ENCODE measurements at regions not wholly inside any gene's neighbourhood (a gene's known extent, or its start where the extent isn't known, plus 50 kb on each side); places are given as distances from the start of the nearest gene placed in this dataset.

DNA sequence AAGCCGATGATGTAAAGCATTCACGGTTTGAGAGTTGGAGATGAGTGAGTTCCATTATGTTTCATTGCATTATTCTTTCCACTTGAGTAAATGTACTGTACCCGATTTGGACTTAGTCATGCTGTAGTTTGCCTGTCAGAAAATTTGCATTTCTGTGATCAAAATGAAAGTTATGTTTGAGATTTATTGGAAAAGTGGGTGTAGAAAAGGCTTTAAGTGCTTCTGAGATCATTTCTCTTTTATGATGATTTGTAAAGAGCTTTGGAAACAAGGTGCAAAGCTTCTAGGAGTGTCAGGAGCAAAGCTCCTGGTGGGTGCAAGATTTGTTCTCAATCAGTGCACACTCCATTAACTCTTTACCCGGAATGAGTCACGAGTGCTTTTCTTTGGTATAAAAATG lies 204.1 kb upstream of the POM121L12 start:
- no peaks in the 10 kb centered on the region for H3K27me3 ChIP-seq (replicated peaks in 1 of 2; ENCODE audit: control insufficient read depth in 2 of 2, extremely low read depth in 1 of 2, insufficient read depth in 2 of 2, low read length in 1 of 2)
- no peaks in the 10 kb centered on the region for H3K27me3 Mint-ChIP-seq
- POLR2A ChIA-PET: no interaction called here
- H3K4me3 Mint-ChIP-seq: no peak overlapping the region
- no peaks in the 10 kb centered on the region for H3K4me1 ChIP-seq (ENCODE audit: control insufficient read depth in 1 of 2, extremely low read depth in 1 of 2, insufficient read depth in 2 of 2, low read length in 2 of 2)
- CTCF ChIA-PET: no interaction called here
- 43% methylated on average over 1 of the region's 5 CpGs for WGBS (ENCODE audit: insufficient coverage)
- H3K9me3 Mint-ChIP-seq: peaks cover 23 to 32% (median 31%) of the 10 kb centered on the region in 3 donors
- H3K9me3 ChIP-seq: no peaks in the 10 kb centered on the region
- no peaks in the 10 kb centered on the region for H3K36me3 Mint-ChIP-seq
- H3K27ac ChIP-seq (ENCODE audit: low read length): no peak overlapping the region
- no peak overlapping the region for H3K27ac Mint-ChIP-seq
- no peaks in the 10 kb centered on the region for H3K36me3 ChIP-seq (ENCODE audit: control insufficient read depth in 2 of 2, extremely low read depth in 1 of 2, insufficient read depth in 1 of 2, low read length in 1 of 2)
- DNase-seq (no peak), ATAC-seq (replicated peaks in 1 of 4) (no peak)
- H3K4me1 Mint-ChIP-seq: no peaks in the 10 kb centered on the region
- no peak overlapping the region for H3K4me3 ChIP-seq (ENCODE audit: control insufficient read depth in 1 of 2, extremely low read depth in 1 of 2, low read length in 1 of 2)

DNA sequence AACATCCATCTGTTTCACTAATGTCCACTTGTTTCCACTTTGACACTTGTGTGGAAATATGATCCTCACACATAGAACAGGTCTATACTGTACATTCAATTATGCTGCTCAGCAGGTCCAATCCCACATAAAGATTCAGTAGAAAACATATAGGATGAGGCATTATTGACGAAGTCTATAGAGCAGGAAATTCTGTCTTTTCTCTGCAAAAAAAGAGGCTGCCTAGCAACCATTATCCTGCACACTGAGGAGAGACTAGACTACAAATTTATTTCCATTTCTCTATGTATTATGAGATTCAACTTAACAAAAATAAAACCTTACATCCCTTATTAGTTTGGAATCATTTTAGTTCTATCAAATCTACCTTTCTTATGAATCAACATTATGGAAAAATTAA lies 204.6 kb upstream of the POM121L12 start:
- ATAC-seq (replicated peaks in 1 of 4): no peak
- no peak overlapping the region for H3K4me3 ChIP-seq (ENCODE audit: control insufficient read depth in 1 of 2, extremely low read depth in 1 of 2, low read length in 1 of 2)
- peaks cover 24 to 35% (median 31%) of the 10 kb centered on the region in 3 donors for H3K9me3 Mint-ChIP-seq
- no peak overlapping the region for H3K27ac ChIP-seq (ENCODE audit: low read length)
- no CpG with 5 or more reads among the region's 1 CpG for WGBS (ENCODE audit: insufficient coverage)
- DNase-seq: no peak
- POLR2A ChIA-PET: no interaction called here
- H3K27me3 Mint-ChIP-seq: no peaks in the 10 kb centered on the region
- H3K4me1 ChIP-seq (ENCODE audit: control insufficient read depth in 1 of 2, extremely low read depth in 1 of 2, insufficient read depth in 2 of 2, low read length in 2 of 2): no peaks in the 10 kb centered on the region
- H3K4me3 Mint-ChIP-seq: no peak overlapping the region
- H3K27me3 ChIP-seq (replicated peaks in 1 of 2; ENCODE audit: control insufficient read depth in 2 of 2, extremely low read depth in 1 of 2, insufficient read depth in 2 of 2, low read length in 1 of 2): no peaks in the 10 kb centered on the region
- H3K27ac Mint-ChIP-seq: no peak overlapping the region
- CTCF ChIA-PET: no interaction called here
- no peaks in the 10 kb centered on the region for H3K4me1 Mint-ChIP-seq
- H3K36me3 Mint-ChIP-seq: no peaks in the 10 kb centered on the region
- H3K9me3 ChIP-seq: no peaks in the 10 kb centered on the region
- H3K36me3 ChIP-seq (ENCODE audit: control insufficient read depth in 2 of 2, extremely low read depth in 1 of 2, insufficient read depth in 1 of 2, low read length in 1 of 2): no peaks in the 10 kb centered on the region

GRCh38 chr7:52826515-52827265 lies 208.7 kb upstream of the POM121L12 start:
- no peaks in the 10 kb centered on the region for H3K4me1 Mint-ChIP-seq
- ChIA-PET CTCF (no interaction called here), POLR2A (no interaction called here)
- H3K4me1 ChIP-seq (ENCODE audit: control insufficient read depth in 1 of 2, extremely low read depth in 1 of 2, insufficient read depth in 2 of 2, low read length in 2 of 2): no peaks in the 10 kb centered on the region
- no peak overlapping the region for H3K27ac ChIP-seq (ENCODE audit: low read length)
- H3K4me3 ChIP-seq (ENCODE audit: control insufficient read depth in 1 of 2, extremely low read depth in 1 of 2, low read length in 1 of 2): no peak overlapping the region
- no peaks in the 10 kb centered on the region for H3K36me3 Mint-ChIP-seq
- no peak for ATAC-seq (replicated peaks in 1 of 4)
- no peak for DNase-seq
- no peak overlapping the region for H3K27ac Mint-ChIP-seq
- no peaks in the 10 kb centered on the region for H3K36me3 ChIP-seq (ENCODE audit: control insufficient read depth in 2 of 2, extremely low read depth in 1 of 2, insufficient read depth in 1 of 2, low read length in 1 of 2)
- WGBS (ENCODE audit: insufficient coverage): 80% methylated on average over 4 of the region's 6 CpGs
- H3K27me3 Mint-ChIP-seq: no peaks in the 10 kb centered on the region
- H3K9me3 ChIP-seq: no peaks in the 10 kb centered on the region
- no peaks in the 10 kb centered on the region for H3K27me3 ChIP-seq (replicated peaks in 1 of 2; ENCODE audit: control insufficient read depth in 2 of 2, extremely low read depth in 1 of 2, insufficient read depth in 2 of 2, low read length in 1 of 2)
- no peak overlapping the region for H3K4me3 Mint-ChIP-seq
- peaks cover 30 to 45% (median 30%) of the 10 kb centered on the region in 3 donors for H3K9me3 Mint-ChIP-seq

GRCh38 chr7:52825611-52826010 lies 209.8 kb upstream of the POM121L12 start:
- H3K4me3 Mint-ChIP-seq: no peak overlapping the region
- no peak overlapping the region for H3K27ac ChIP-seq (ENCODE audit: low read length)
- H3K4me1 ChIP-seq (ENCODE audit: control insufficient read depth in 1 of 2, extremely low read depth in 1 of 2, insufficient read depth in 2 of 2, low read length in 2 of 2): no peaks in the 10 kb centered on the region
- ATAC-seq (replicated peaks in 1 of 4) (no peak), DNase-seq (no peak)
- H3K36me3 ChIP-seq (ENCODE audit: control insufficient read depth in 2 of 2, extremely low read depth in 1 of 2, insufficient read depth in 1 of 2, low read length in 1 of 2): no peaks in the 10 kb centered on the region
- no peak overlapping the region for H3K4me3 ChIP-seq (ENCODE audit: control insufficient read depth in 1 of 2, extremely low read depth in 1 of 2, low read length in 1 of 2)
- ChIA-PET POLR2A (no interaction called here), CTCF (no interaction called here)
- H3K27me3 ChIP-seq (replicated peaks in 1 of 2; ENCODE audit: control insufficient read depth in 2 of 2, extremely low read depth in 1 of 2, insufficient read depth in 2 of 2, low read length in 1 of 2): no peaks in the 10 kb centered on the region
- no CpG with 5 or more reads among the region's 3 CpGs for WGBS (ENCODE audit: insufficient coverage)
- H3K27me3 Mint-ChIP-seq: no peaks in the 10 kb centered on the region
- H3K36me3 Mint-ChIP-seq: no peaks in the 10 kb centered on the region
- H3K9me3 Mint-ChIP-seq: peaks cover 30 to 51% (median 34%) of the 10 kb centered on the region in 3 donors
- no peaks in the 10 kb centered on the region for H3K4me1 Mint-ChIP-seq
- no peak overlapping the region for H3K27ac Mint-ChIP-seq
- H3K9me3 ChIP-seq: no peaks in the 10 kb centered on the region

- H3K27me3 Mint-ChIP-seq: no peaks in the 10 kb centered on the region
- no peaks in the 10 kb centered on the region for H3K36me3 Mint-ChIP-seq
- Histone ChIP-seq H3K27ac (ENCODE audit: low read length) (no peak overlapping the region), H3K36me3 (ENCODE audit: control insufficient read depth in 2 of 2, extremely low read depth in 1 of 2, insufficient read depth in 1 of 2, low read length in 1 of 2) (no peaks in the 10 kb centered on the region), H3K4me1 (ENCODE audit: control insufficient read depth in 1 of 2, extremely low read depth in 1 of 2, insufficient read depth in 2 of 2, low read length in 2 of 2) (no peaks in the 10 kb centered on the region), H3K4me3 (ENCODE audit: control insufficient read depth in 1 of 2, extremely low read depth in 1 of 2, low read length in 1 of 2) (no peak overlapping the region), H3K9me3 (no peaks in the 10 kb centered on the region), H3K27me3 (replicated peaks in 1 of 2; ENCODE audit: control insufficient read depth in 2 of 2, extremely low read depth in 1 of 2, insufficient read depth in 2 of 2, low read length in 1 of 2) (no peaks in the 10 kb centered on the region)
- no peak overlapping the region for H3K27ac Mint-ChIP-seq
- ATAC-seq (replicated peaks in 1 of 4) (no peak), DNase-seq (no peak)
- ChIA-PET POLR2A (no interaction called here), CTCF (no interaction called here)
- H3K9me3 Mint-ChIP-seq: peaks cover 7 to 26% (median 19%) of the 10 kb centered on the region in 3 donors
- H3K4me1 Mint-ChIP-seq: no peaks in the 10 kb centered on the region
- no CpG with 5 or more reads among the region's 1 CpG for WGBS (ENCODE audit: insufficient coverage)
- no peak overlapping the region for H3K4me3 Mint-ChIP-seq
Measured at GRCh38 chr7:52811537-52811936, 223.9 kb upstream of the POM121L12 start.

- peaks cover 22 to 44% (median 27%) of the 10 kb centered on the region in 3 donors for H3K9me3 Mint-ChIP-seq
- H3K36me3 Mint-ChIP-seq: no peaks in the 10 kb centered on the region
- WGBS (ENCODE audit: insufficient coverage): 75% methylated on average over 2 of the region's 9 CpGs
- Histone ChIP-seq H3K4me3 (ENCODE audit: control insufficient read depth in 1 of 2, extremely low read depth in 1 of 2, low read length in 1 of 2) (no peak overlapping the region), H3K36me3 (ENCODE audit: control insufficient read depth in 2 of 2, extremely low read depth in 1 of 2, insufficient read depth in 1 of 2, low read length in 1 of 2) (no peaks in the 10 kb centered on the region), H3K4me1 (ENCODE audit: control insufficient read depth in 1 of 2, extremely low read depth in 1 of 2, insufficient read depth in 2 of 2, low read length in 2 of 2) (no peaks in the 10 kb centered on the region), H3K27me3 (replicated peaks in 1 of 2; ENCODE audit: control insufficient read depth in 2 of 2, extremely low read depth in 1 of 2, insufficient read depth in 2 of 2, low read length in 1 of 2) (no peaks in the 10 kb centered on the region), H3K9me3 (no peaks in the 10 kb centered on the region), H3K27ac (ENCODE audit: low read length) (no peak overlapping the region)
- no peaks in the 10 kb centered on the region for H3K4me1 Mint-ChIP-seq
- no peak overlapping the region for H3K4me3 Mint-ChIP-seq
- H3K27ac Mint-ChIP-seq: no peak overlapping the region
- CTCF ChIA-PET: no interaction called here
- H3K27me3 Mint-ChIP-seq: no peaks in the 10 kb centered on the region
- ATAC-seq (replicated peaks in 1 of 4) (no peak), DNase-seq (no peak)
- POLR2A ChIA-PET: no interaction called here
Measured at GRCh38 chr7:52799817-52800216, 235.6 kb upstream of the POM121L12 start.

DNA sequence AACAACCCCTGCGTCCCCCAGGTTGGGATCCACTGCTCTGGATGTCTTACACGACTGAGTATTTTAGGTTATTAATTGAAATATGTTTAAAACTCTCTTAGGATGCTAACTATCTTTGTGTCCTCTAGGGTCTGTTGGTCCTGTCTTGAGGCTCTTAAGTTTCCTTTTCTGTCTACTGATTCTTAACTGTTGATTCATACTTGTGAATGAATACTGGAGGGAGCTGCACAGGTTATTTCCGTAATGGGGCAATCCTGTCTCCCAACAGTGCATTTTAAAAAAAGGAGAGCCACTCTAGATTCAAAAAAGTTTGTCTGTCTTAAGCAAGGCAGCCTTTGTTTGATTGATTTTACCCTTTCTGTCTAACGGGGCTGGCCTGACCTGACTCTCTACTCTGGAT lies 237.6 kb upstream of the POM121L12 start:
- no peaks in the 10 kb centered on the region for H3K36me3 ChIP-seq (ENCODE audit: control insufficient read depth in 2 of 2, extremely low read depth in 1 of 2, insufficient read depth in 1 of 2, low read length in 1 of 2)
- ChIA-PET POLR2A (no interaction called here), CTCF (no interaction called here)
- Mint-ChIP-seq H3K9me3 (peaks cover 22 to 32% (median 24%) of the 10 kb centered on the region in 3 donors), H3K4me3 (no peak overlapping the region), H3K4me1 (no peaks in the 10 kb centered on the region), H3K27me3 (no peaks in the 10 kb centered on the region), H3K36me3 (no peaks in the 10 kb centered on the region), H3K27ac (no peak overlapping the region)
- no peaks in the 10 kb centered on the region for H3K4me1 ChIP-seq (ENCODE audit: control insufficient read depth in 1 of 2, extremely low read depth in 1 of 2, insufficient read depth in 2 of 2, low read length in 2 of 2)
- no peak for DNase-seq
- no peaks in the 10 kb centered on the region for H3K27me3 ChIP-seq (replicated peaks in 1 of 2; ENCODE audit: control insufficient read depth in 2 of 2, extremely low read depth in 1 of 2, insufficient read depth in 2 of 2, low read length in 1 of 2)
- no peaks in the 10 kb centered on the region for H3K9me3 ChIP-seq
- WGBS (ENCODE audit: insufficient coverage): 83% methylated on average over 3 of the region's 4 CpGs
- H3K27ac ChIP-seq (ENCODE audit: low read length): no peak overlapping the region
- ATAC-seq (replicated peaks in 1 of 4): no peak
- H3K4me3 ChIP-seq (ENCODE audit: control insufficient read depth in 1 of 2, extremely low read depth in 1 of 2, low read length in 1 of 2): no peak overlapping the region
